ENCODE measurements at regions not wholly inside any gene's neighbourhood (a gene's known extent, or its start where the extent isn't known, plus 50 kb on each side); places are given as distances from the start of the nearest gene placed in this dataset.

DNA sequence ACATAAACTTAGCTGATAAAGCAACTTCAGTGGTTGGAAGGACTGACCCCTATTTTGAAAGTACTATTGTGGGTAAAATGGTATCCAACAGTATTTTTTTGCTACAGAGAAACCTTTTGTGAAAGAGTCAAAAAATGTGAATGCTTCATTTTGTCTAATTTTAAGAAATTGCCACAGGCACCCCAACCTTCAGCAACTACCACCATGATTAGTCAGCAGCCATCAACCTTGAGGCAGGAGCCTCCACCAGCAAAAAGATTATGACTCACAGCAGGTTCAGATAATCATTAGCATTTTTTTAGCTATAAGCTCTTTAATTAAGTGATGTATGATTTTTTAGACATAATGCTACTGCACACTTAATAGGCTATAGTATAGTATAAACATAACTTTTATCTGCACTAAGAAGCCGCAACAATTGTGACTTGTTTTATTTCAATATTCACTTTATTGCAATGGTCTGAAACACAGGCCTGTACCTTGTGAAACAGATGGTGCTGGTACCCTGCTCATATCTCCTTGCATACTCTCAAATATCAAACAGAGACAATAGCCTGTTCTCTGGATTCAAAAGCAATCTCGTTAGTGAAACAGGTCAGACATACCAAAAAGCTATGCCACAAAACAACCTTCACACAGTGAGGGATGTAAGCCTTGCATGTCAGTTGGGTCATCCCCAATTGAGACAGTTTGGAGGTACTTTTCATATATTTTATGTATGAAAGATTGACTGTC is 261.2 kb upstream of the FAM174A start:
- DNase-seq (ENCODE audit: low spot score) (no peak), ATAC-seq (ENCODE audit: low read depth) (no peak)
- Histone ChIP-seq H3K4me3 (ENCODE audit: severe bottlenecking) (no peak overlapping the region), H3K36me3 (ENCODE audit: low read depth) (no peaks in the 10 kb centered on the region), H3K9me3 (ENCODE audit: severe bottlenecking) (no peaks in the 10 kb centered on the region), H3K4me1 (ENCODE audit: insufficient read depth, poor library complexity, severe bottlenecking) (no peaks in the 10 kb centered on the region), H3K27ac (ENCODE audit: poor library complexity, severe bottlenecking) (no peak overlapping the region), H3K27me3 (ENCODE audit: insufficient read depth, poor library complexity, severe bottlenecking) (peaks cover under 1% of the 10 kb centered on the region)
- TF ChIP-seq, protein P1, sequence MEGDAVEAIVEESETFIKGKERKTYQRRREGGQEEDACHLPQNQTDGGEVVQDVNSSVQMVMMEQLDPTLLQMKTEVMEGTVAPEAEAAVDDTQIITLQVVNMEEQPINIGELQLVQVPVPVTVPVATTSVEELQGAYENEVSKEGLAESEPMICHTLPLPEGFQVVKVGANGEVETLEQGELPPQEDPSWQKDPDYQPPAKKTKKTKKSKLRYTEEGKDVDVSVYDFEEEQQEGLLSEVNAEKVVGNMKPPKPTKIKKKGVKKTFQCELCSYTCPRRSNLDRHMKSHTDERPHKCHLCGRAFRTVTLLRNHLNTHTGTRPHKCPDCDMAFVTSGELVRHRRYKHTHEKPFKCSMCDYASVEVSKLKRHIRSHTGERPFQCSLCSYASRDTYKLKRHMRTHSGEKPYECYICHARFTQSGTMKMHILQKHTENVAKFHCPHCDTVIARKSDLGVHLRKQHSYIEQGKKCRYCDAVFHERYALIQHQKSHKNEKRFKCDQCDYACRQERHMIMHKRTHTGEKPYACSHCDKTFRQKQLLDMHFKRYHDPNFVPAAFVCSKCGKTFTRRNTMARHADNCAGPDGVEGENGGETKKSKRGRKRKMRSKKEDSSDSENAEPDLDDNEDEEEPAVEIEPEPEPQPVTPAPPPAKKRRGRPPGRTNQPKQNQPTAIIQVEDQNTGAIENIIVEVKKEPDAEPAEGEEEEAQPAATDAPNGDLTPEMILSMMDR (IDR thresholded peaks at IDR 0.05; ENCODE audit: poor library complexity, severe bottlenecking), result no peak

DNA sequence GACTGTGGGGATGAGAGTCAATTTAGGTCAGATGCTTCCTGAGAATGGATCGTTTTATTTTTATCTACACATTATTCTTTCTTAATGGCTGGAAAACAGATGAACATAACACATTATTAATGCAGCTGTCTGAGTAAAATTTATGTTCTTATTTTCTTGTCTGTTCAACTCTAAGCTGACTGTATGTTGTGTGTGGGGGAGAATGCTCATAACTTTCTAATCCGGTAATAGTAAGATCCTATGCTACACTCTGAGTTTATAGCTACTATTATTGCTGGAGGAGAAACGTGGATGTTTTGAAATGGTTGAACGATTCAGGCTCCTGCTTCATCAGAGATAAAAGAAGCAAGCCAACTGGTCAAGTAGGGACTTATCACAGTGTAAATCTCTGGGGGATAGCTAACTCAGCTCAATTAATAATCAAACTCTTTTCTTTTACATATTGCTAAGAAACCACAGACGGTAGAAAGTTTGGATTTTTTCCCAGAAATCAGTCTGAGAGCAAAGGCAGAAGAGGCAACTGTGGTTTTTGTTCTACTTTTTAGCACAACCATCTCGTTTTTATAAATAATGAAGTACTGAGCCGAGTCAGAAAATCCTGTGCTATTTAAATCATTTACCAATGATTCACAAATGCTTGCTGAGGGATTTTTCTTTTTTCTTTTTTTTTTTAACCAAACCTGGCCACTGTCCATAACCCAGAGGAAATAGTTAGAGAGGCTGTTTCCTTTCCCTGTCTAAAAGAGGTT is 265.0 kb upstream of the FAM174A start:
- H3K27ac ChIP-seq (ENCODE audit: poor library complexity, severe bottlenecking), result no peak overlapping the region
- no peaks in the 10 kb centered on the region for H3K36me3 ChIP-seq (ENCODE audit: low read depth)
- H3K27me3 ChIP-seq (ENCODE audit: insufficient read depth, poor library complexity, severe bottlenecking), result peaks cover 3% of the 10 kb centered on the region
- no peaks in the 10 kb centered on the region for H3K9me3 ChIP-seq (ENCODE audit: severe bottlenecking)
- DNase-seq (ENCODE audit: low spot score) (no peak), ATAC-seq (ENCODE audit: low read depth) (no peak)
- H3K4me3 ChIP-seq (ENCODE audit: severe bottlenecking), result no peak overlapping the region
- TF ChIP-seq, protein P1 (IDR thresholded peaks at IDR 0.05; ENCODE audit: poor library complexity, severe bottlenecking), result no peak
- no peaks in the 10 kb centered on the region for H3K4me1 ChIP-seq (ENCODE audit: insufficient read depth, poor library complexity, severe bottlenecking)

DNA sequence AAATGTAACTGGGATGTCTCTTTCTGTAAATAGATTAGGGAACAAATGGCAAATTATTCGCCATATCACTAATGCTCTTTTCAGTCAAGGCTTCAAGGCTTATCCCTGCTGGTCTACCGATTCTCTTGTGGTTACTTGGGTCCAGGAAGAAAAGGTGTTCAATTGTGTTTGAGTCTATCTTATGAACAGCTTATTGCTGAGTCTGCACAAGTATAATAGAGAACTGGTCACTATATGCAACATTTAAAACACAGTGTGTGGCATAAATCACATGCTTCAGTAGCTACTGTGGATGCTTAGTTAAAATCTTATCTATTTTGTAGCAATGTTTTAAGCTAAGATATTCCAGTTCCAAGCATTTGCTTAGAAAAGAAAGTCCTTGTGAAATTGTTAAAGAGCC is 274.2 kb upstream of the FAM174A start:
- no peaks in the 10 kb centered on the region for H3K4me1 ChIP-seq (ENCODE audit: insufficient read depth, poor library complexity, severe bottlenecking)
- no peak overlapping the region for H3K4me3 ChIP-seq (ENCODE audit: severe bottlenecking)
- no peaks in the 10 kb centered on the region for H3K36me3 ChIP-seq (ENCODE audit: low read depth)
- no peaks in the 10 kb centered on the region for H3K9me3 ChIP-seq (ENCODE audit: severe bottlenecking)
- no peak for DNase-seq (ENCODE audit: low spot score)
- H3K27me3 ChIP-seq (ENCODE audit: insufficient read depth, poor library complexity, severe bottlenecking), result no peaks in the 10 kb centered on the region
- ATAC-seq (ENCODE audit: low read depth), result no peak
- TF ChIP-seq, protein P1 (IDR thresholded peaks at IDR 0.05; ENCODE audit: poor library complexity, severe bottlenecking), result no peak
- H3K27ac ChIP-seq (ENCODE audit: poor library complexity, severe bottlenecking), result no peak overlapping the region

DNA sequence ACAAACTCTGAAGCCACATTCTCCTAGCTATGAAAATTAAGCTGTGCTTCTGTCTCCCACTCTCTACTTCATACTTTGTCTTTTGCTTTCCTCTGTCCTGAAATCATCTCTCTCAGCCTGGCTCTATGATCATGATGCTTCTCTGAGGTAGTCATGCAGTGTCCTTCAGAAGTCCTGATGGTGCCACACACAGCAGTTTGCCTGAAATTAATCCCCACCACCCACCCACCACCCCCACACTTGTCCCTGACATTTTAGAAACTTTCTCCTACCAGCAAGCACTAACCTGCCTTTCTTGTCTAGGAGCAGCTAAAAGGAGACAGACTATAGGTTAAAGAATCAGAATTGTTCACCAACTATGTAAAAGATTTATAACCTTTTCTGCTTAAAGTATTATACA is 282.2 kb upstream of the FAM174A start:
- no peak overlapping the region for H3K4me3 ChIP-seq (ENCODE audit: severe bottlenecking)
- no peaks in the 10 kb centered on the region for H3K36me3 ChIP-seq (ENCODE audit: low read depth)
- H3K9me3 ChIP-seq (ENCODE audit: severe bottlenecking), result no peaks in the 10 kb centered on the region
- TF ChIP-seq, protein P1 (IDR thresholded peaks at IDR 0.05; ENCODE audit: poor library complexity, severe bottlenecking), result no peak
- no peaks in the 10 kb centered on the region for H3K27me3 ChIP-seq (ENCODE audit: insufficient read depth, poor library complexity, severe bottlenecking)
- H3K4me1 ChIP-seq (ENCODE audit: insufficient read depth, poor library complexity, severe bottlenecking), result no peaks in the 10 kb centered on the region
- ATAC-seq (ENCODE audit: low read depth) (no peak), DNase-seq (ENCODE audit: low spot score) (no peak)
- no peak overlapping the region for H3K27ac ChIP-seq (ENCODE audit: poor library complexity, severe bottlenecking)

DNA sequence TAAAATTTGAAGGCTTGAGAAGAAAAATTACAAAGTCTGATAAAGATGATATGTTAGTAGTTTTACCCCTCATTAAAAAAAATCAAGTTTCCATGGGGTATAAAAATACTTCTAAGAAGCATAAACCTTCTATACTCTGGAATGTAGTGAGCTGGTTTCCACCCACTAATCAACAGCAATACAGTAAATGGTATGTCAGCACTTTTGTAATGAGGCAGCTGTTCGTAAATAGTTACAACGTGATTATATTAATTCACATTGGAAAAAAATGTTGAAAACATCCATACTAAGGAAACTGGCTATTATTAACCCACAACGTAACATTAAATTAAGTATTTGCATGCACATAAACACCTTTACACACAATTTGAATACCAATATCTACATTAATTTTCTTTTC is 283.1 kb upstream of the FAM174A start:
- Histone ChIP-seq H3K36me3 (ENCODE audit: low read depth) (no peaks in the 10 kb centered on the region), H3K4me3 (ENCODE audit: severe bottlenecking) (no peak overlapping the region), H3K4me1 (ENCODE audit: insufficient read depth, poor library complexity, severe bottlenecking) (no peaks in the 10 kb centered on the region), H3K27me3 (ENCODE audit: insufficient read depth, poor library complexity, severe bottlenecking) (no peaks in the 10 kb centered on the region), H3K9me3 (ENCODE audit: severe bottlenecking) (no peaks in the 10 kb centered on the region), H3K27ac (ENCODE audit: poor library complexity, severe bottlenecking) (no peak overlapping the region)
- no peak for DNase-seq (ENCODE audit: low spot score)
- TF ChIP-seq, protein P1 (IDR thresholded peaks at IDR 0.05; ENCODE audit: poor library complexity, severe bottlenecking), result no peak
- no peak for ATAC-seq (ENCODE audit: low read depth)
